HepG2 (cell line): ENCODE measurements at regions not wholly inside any gene's neighbourhood (a gene's known extent, or its start where the extent isn't known, plus 50 kb on each side); places are given as distances from the start of the nearest gene placed in this dataset.

Experiments used
- ATAC-seq: fragments of 200-7000 bp; cut with Tn5 transposase; 3 replicates; pipeline ENCODE4 v1.9.1; 2020; ENCODE audit warnings: mild to moderate bottlenecking, moderate library complexity
- BruUV-seq: library from RNA; stranded (reverse); fragments of 400-500 nt; replicated peaks from 2 replicates; lab custom pipeline; 2021; lab: Mats Ljungman, UMichigan
- CTCF ChIA-PET: fragments of 300-600 bp; formaldehyde crosslinking; extraction: SDS; loops from one replicate; lab custom pipeline; 2021; ENCODE audit warnings: low total read pairs, inconsistent platforms, low intra/inter-chr PET ratio; lab: Yijun Ruan, JAX
- POLR2A ChIA-PET: fragments of 350-600 bp; sonication (Branson Sonifier 250); formaldehyde crosslinking; loops from one replicate; lab custom pipeline; 2020; ENCODE audit warnings: antibody characterized with exemption, inconsistent platforms; lab: Yijun Ruan, JAX
- DNase-seq: peaks from one replicate; pipeline ENCODE4 v3.0.0-alpha.2; 2015; ENCODE audit warnings: low spot score
- FAIRE-seq: peaks from 3 replicates; lab custom pipeline; 2011; peaks lifted over from hg19 to GRCh38; lab: Jason Lieb, UNC
- H2AFZ ChIP-seq: one replicate; pipeline ENCODE4 v1.6.1; 2011; ENCODE audit warnings: low read length, inconsistent platforms
- H3K27ac ChIP-seq: fragments of 300-600 bp; 3 replicates; pipeline ENCODE4 v1.8.0; 2011; ENCODE audit warnings: mixed run types, mild to moderate bottlenecking, mixed read lengths, low read length, inconsistent platforms; ENCODE audit not compliant: insufficient read depth; ENCODE audit errors: extremely low read length
- H3K27me3 ChIP-seq, 2 experiments: fragments of 200-600 bp in 1 of 2; 2 replicates in 1 of 2; 3 replicates in 1 of 2; pipeline versions ENCODE4 v1.6.0 to v1.8.0; 2011; ENCODE audit warnings: low read length in 2 of 2, mild to moderate bottlenecking in 2 of 2, moderate library complexity in 2 of 2, inconsistent platforms in 1 of 2; ENCODE audit not compliant: insufficient read depth in 2 of 2, control insufficient read depth in 1 of 2
- H3K36me3 ChIP-seq, 2 experiments: fragments of 200-600 bp in 1 of 2; replicated peaks in 1 of 2; 2 replicates in 1 of 2; 3 replicates in 1 of 2; pipeline versions ENCODE4 v1.5.1 to v1.8.0; 2011; ENCODE audit warnings: low read length in 2 of 2, inconsistent platforms in 1 of 2; ENCODE audit not compliant: insufficient read depth in 2 of 2, control insufficient read depth in 1 of 2
- H3K4me1 ChIP-seq: 2 replicates; pipeline ENCODE4 v1.5.1; 2012; ENCODE audit warnings: low read length, inconsistent platforms; ENCODE audit not compliant: insufficient read depth
- H3K4me2 ChIP-seq: 2 replicates; pipeline ENCODE4 v1.6.0; 2011; ENCODE audit warnings: low read depth, low read length, inconsistent platforms
- H3K4me3 ChIP-seq, 3 experiments: fragments of 200-600 bp in 1 of 3; sonication (generic), shearing (Covaris generic) in 1 of 3; replicated peaks in 1 of 3; 2 replicates each; pipeline ENCODE4 v1.5.1; 2011 to 2016; ENCODE audit warnings: low read length in 3 of 3, inconsistent platforms in 2 of 3, low read depth in 2 of 3, mild to moderate bottlenecking in 2 of 3, control low read depth in 1 of 3, mixed read lengths in 1 of 3; ENCODE audit not compliant: insufficient read depth in 1 of 3
- H3K79me2 ChIP-seq: one replicate; pipeline ENCODE4 v1.6.1; 2011; ENCODE audit warnings: low read length, inconsistent platforms; ENCODE audit not compliant: insufficient read depth
- H3K9ac ChIP-seq: 2 replicates; pipeline ENCODE4 v1.6.0; 2011; ENCODE audit warnings: mild to moderate bottlenecking, low read depth, low read length, inconsistent platforms; ENCODE audit not compliant: insufficient read depth
- H3K9me3 ChIP-seq: 2 replicates; pipeline ENCODE4 v1.5.1; 2012; ENCODE audit warnings: mild to moderate bottlenecking, low read length
- H4K20me1 ChIP-seq: 2 replicates; pipeline ENCODE4 v1.6.0; 2011; ENCODE audit warnings: inconsistent platforms, mild to moderate bottlenecking, low read length, moderate library complexity; ENCODE audit not compliant: insufficient read depth
- CEBPB ChIP-seq: IDR thresholded peaks from 2 replicates; pipeline ENCODE4 v1.6.1; 2011; ENCODE audit warnings: low read depth, low read length, improper control_type of control experiment, borderline replicate concordance
- HDAC1 ChIP-seq: sonication (generic); formaldehyde crosslinking; IDR thresholded peaks from 2 replicates; pipeline ENCODE4 v1.5.1; 2020; ENCODE audit warnings: mild to moderate bottlenecking, missing genetic modification reagents
- HNRNPK ChIP-seq: fragments of 200-400 bp; formaldehyde crosslinking; IDR thresholded peaks from 2 replicates; pipeline ENCODE4 v1.6.1; 2018; ENCODE audit warnings: low read length, low read depth, moderate library complexity, mild to moderate bottlenecking; ENCODE audit not compliant: poor library complexity, severe bottlenecking
- HNRNPL ChIP-seq: fragments of 200-400 bp; formaldehyde crosslinking; IDR thresholded peaks from 2 replicates; pipeline ENCODE4 v1.6.1; 2017; ENCODE audit warnings: mild to moderate bottlenecking, low read depth, low read length
- ZNF362 ChIP-seq: sonication (generic); formaldehyde crosslinking; IDR thresholded peaks from 2 replicates; pipeline ENCODE4 v1.4.0; 2020; ENCODE audit warnings: missing genetic modification reagents, mild to moderate bottlenecking, borderline replicate concordance
- WGBS: methylation state at CpG from one replicate; pipeline ENCODE4 v1.1.6; 2017; ENCODE audit warnings: low lambda C conversion rate; 5-methylcytosine and 5-hydroxymethylcytosine counted together
- in situ Hi-C: cut with HindIII; loops from 2 replicates; pipeline ENCODE4 v1.10.0; 2017; ENCODE audit warnings: low pct_unique_long_range_greater_than_20kb; ENCODE audit not compliant: extremely low pct_ligation_motif_present
- intact Hi-C: fragments of 100-400 bp; cut with micrococcal nuclease; formaldehyde crosslinking; loops from one replicate; pipeline ENCODE4 v1.10.0; 2022; ENCODE audit not compliant: unreplicated experiment

- Histone ChIP-seq H3K27ac (no peak overlapping the region), H3K9me3 (no peaks in the 10 kb centered on the region), H3K27me3 (no peaks in the 10 kb centered on the region), H3K4me3 (no peak overlapping the region), H3K4me1 (peaks cover 14% of the 10 kb centered on the region), H3K4me2 (no peak overlapping the region), H3K36me3 (no peaks in the 10 kb centered on the region), H2AFZ (no peak overlapping the region), H3K9ac (no peak overlapping the region), H4K20me1 (no peaks in the 10 kb centered on the region), H3K79me2 (no peaks in the 10 kb centered on the region)
- ATAC-seq (no peak), DNase-seq (no peak), FAIRE-seq (no peak)
- WGBS: 54% methylated on average over 4 of the region's 4 CpGs
- intact Hi-C loops: no loop called here
- ChIA-PET POLR2A (no interaction called here), CTCF (no interaction called here)
- no TSS peak for BruUV-seq
- peak; percentile 62; the same call in 1 of the 2 replicates for TF ChIP-seq CEBPB
- no peak for TF ChIP-seq HNRNPL
- in situ Hi-C loops: no loop called here
Measured at GRCh38 chr2:16816522-16816921, 150.9 kb upstream of the CYRIA start.

- no peak overlapping the region for H3K4me3 ChIP-seq
- no peak for DNase-seq
- intact Hi-C loops (no loop called here), in situ Hi-C loops (no loop called here)
- H4K20me1 ChIP-seq: no peaks in the 10 kb centered on the region
- H3K27ac ChIP-seq: no peak overlapping the region
- H3K4me2 ChIP-seq: no peak overlapping the region
- 0% methylated on average over 1 of the region's 1 CpG for WGBS
- no peaks in the 10 kb centered on the region for H3K27me3 ChIP-seq
- BruUV-seq: no TSS peak
- CTCF ChIA-PET: no interaction called here
- H3K36me3 ChIP-seq: no peaks in the 10 kb centered on the region
- no peak overlapping the region for H3K9ac ChIP-seq
- H3K79me2 ChIP-seq: no peaks in the 10 kb centered on the region
- H3K9me3 ChIP-seq: no peaks in the 10 kb centered on the region
- POLR2A ChIA-PET: no interaction called here
- TF ChIP-seq HNRNPK (peak; percentile 7), HDAC1 (no peak), ZNF362 (CRISPR knock-in tag) (no peak)
- TF ChIP-seq, all 625 proteins: peak for 1
- Histone ChIP-seq H2AFZ (no peak overlapping the region), H3K4me1 (peaks cover 14% of the 10 kb centered on the region)
- FAIRE-seq (no peak), ATAC-seq (no peak)
Measured at GRCh38 chr2:16816016-16816415, 150.4 kb upstream of the CYRIA start.
